ENCODE measurements at regions not wholly inside any gene's neighbourhood (a gene's known extent, or its start where the extent isn't known, plus 50 kb on each side); places are given as distances from the start of the nearest gene placed in this dataset.

DNA sequence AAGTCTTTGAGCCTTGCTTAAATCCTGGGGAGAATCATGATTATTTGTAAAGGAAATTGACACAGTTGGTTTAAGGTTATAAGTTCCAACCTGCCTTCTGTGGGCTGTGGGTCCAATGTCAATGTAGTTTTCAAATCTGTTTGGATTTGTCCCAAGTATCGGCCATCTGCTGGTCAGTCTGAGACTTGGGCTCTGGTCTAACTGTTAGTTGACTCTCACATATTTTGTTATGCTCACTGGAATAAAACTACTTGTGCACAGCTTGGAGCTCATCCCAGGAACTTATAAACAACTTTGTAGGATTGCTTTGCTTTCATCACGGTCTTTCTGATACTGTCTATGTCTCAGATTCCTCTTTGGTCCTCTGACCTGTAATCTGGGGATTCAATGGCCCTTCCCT, 1026.2 kb upstream of the ZEB2 start:
- TF ChIP-seq POLR2AphosphoS5 (IDR thresholded peaks at IDR 0.05), result no peak
- TF ChIP-seq, protein P1, sequence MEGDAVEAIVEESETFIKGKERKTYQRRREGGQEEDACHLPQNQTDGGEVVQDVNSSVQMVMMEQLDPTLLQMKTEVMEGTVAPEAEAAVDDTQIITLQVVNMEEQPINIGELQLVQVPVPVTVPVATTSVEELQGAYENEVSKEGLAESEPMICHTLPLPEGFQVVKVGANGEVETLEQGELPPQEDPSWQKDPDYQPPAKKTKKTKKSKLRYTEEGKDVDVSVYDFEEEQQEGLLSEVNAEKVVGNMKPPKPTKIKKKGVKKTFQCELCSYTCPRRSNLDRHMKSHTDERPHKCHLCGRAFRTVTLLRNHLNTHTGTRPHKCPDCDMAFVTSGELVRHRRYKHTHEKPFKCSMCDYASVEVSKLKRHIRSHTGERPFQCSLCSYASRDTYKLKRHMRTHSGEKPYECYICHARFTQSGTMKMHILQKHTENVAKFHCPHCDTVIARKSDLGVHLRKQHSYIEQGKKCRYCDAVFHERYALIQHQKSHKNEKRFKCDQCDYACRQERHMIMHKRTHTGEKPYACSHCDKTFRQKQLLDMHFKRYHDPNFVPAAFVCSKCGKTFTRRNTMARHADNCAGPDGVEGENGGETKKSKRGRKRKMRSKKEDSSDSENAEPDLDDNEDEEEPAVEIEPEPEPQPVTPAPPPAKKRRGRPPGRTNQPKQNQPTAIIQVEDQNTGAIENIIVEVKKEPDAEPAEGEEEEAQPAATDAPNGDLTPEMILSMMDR (IDR thresholded peaks at IDR 0.05), result no peak
